PC-9 (cell line): ENCODE measurements at regions not wholly inside any gene's neighbourhood (a gene's known extent, or its start where the extent isn't known, plus 50 kb on each side); places are given as distances from the start of the nearest gene placed in this dataset.

ENCODE experiments used
- BruUV-seq: library from RNA; stranded (reverse); fragments of 400-500 nt; replicated peaks from 2 replicates; lab custom pipeline; 2021; lab: Mats Ljungman, UMichigan
- CTCF ChIA-PET: fragments of 300-600 bp; sonication (Branson Sonifier 250); formaldehyde crosslinking; loops from one replicate; lab custom pipeline; 2022; ENCODE audit warnings: antibody characterized with exemption; lab: Charles Lee
- POLR2A ChIA-PET: fragments of 300-600 bp; sonication (Branson Sonifier 250); formaldehyde crosslinking; loops from one replicate; lab custom pipeline; 2022; ENCODE audit warnings: antibody characterized with exemption; ENCODE audit not compliant: unreplicated experiment; lab: Charles Lee
- DNase-seq, 2 experiments: peaks; one replicate each; pipeline versions ENCODE4 v3.0.0 to v3.0.0-alpha.2; 2015 to 2022; ENCODE audit warnings: mixed read lengths in 1 of 2
- H2AFZ ChIP-seq: fragments of 200-600 bp; sonication (generic); 2 replicates; pipeline ENCODE4 v1.8.1; 2017; ENCODE audit warnings: antibody characterized with exemption
- H3F3A ChIP-seq: fragments of 200-600 bp; sonication (generic); 2 replicates; pipeline ENCODE4 v1.8.1; 2017; ENCODE audit warnings: antibody characterized with exemption, mild to moderate bottlenecking, low read depth; ENCODE audit not compliant: insufficient read depth
- H3K27ac ChIP-seq: fragments of 200-600 bp; sonication (generic); 2 replicates; pipeline ENCODE4 v1.6.1; 2016; ENCODE audit warnings: mixed run types
- H3K27me3 ChIP-seq: fragments of 200-600 bp; sonication (generic); 2 replicates; pipeline ENCODE4 v1.6.1; 2016; ENCODE audit warnings: low read depth, mixed run types; ENCODE audit not compliant: insufficient read depth
- H3K36me3 ChIP-seq: fragments of 200-600 bp; sonication (generic); 2 replicates; pipeline ENCODE4 v1.6.1; 2016; ENCODE audit warnings: low read depth, mixed run types
- H3K4me1 ChIP-seq: fragments of 200-600 bp; sonication (generic); replicated peaks from 2 replicates; pipeline ENCODE4 v1.6.1; 2016; ENCODE audit warnings: mixed run types; ENCODE audit not compliant: insufficient read depth
- H3K4me2 ChIP-seq: fragments of 200-600 bp; sonication (generic); 2 replicates; pipeline ENCODE4 v1.6.1; 2017; ENCODE audit warnings: mixed run types
- H3K4me3 ChIP-seq: fragments of 200-600 bp; sonication (generic); 2 replicates; pipeline ENCODE4 v1.6.1; 2016; ENCODE audit warnings: mixed run types
- H3K79me2 ChIP-seq: fragments of 200-600 bp; sonication (generic); 2 replicates; pipeline ENCODE4 v1.6.1; 2017; ENCODE audit warnings: low read depth, mixed run types
- H3K9me2 ChIP-seq: fragments of 200-600 bp; sonication (generic); 2 replicates; pipeline ENCODE4 v1.8.1; 2017; ENCODE audit warnings: mild to moderate bottlenecking; ENCODE audit not compliant: insufficient read depth
- H3K9me3 ChIP-seq: fragments of 200-600 bp; sonication (generic); 2 replicates; pipeline ENCODE4 v1.8.1; 2016; ENCODE audit warnings: low read depth; ENCODE audit not compliant: insufficient read depth
- H4K20me1 ChIP-seq: fragments of 200-600 bp; sonication (generic); 2 replicates; pipeline ENCODE4 v1.8.1; 2017; ENCODE audit not compliant: insufficient read depth
- EZH2 ChIP-seq: fragments of 200-600 bp; sonication (generic); IDR thresholded peaks from 2 replicates; pipeline ENCODE4 v1.8.0; 2017; ENCODE audit warnings: antibody characterized with exemption, low read depth
- intact Hi-C: fragments of 100-400 bp; cut with micrococcal nuclease; formaldehyde crosslinking; loops from one replicate; pipeline ENCODE4 v1.10.0; 2022; ENCODE audit not compliant: unreplicated experiment
- TF ChIP-seq, protein P1 (sequence below): fragments of 200-600 bp; sonication (generic); conservative IDR thresholded peaks from 2 replicates; pipeline ENCODE4 v1.6.1; 2017; ENCODE audit warnings: mixed run types, antibody characterized with exemption, mild to moderate bottlenecking, moderate library complexity

GRCh38 chr2:76316691-76317090 is 606.0 kb upstream of the GCFC2 start:
- intact Hi-C loops = no loop called here
- Histone ChIP-seq H3K4me2 (no peak overlapping the region), H3K4me1 (no peaks in the 10 kb centered on the region), H3K36me3 (no peaks in the 10 kb centered on the region), H3K27ac (no peak overlapping the region), H3K9me3 (no peaks in the 10 kb centered on the region), H3K9me2 (no peaks in the 10 kb centered on the region), H2AFZ (no peak overlapping the region), H4K20me1 (no peaks in the 10 kb centered on the region), H3F3A (no peaks in the 10 kb centered on the region), H3K79me2 (no peaks in the 10 kb centered on the region), H3K27me3 (no peaks in the 10 kb centered on the region), H3K4me3 (no peak overlapping the region)
- TF ChIP-seq EZH2 = no peak
- TF ChIP-seq, protein P1, sequence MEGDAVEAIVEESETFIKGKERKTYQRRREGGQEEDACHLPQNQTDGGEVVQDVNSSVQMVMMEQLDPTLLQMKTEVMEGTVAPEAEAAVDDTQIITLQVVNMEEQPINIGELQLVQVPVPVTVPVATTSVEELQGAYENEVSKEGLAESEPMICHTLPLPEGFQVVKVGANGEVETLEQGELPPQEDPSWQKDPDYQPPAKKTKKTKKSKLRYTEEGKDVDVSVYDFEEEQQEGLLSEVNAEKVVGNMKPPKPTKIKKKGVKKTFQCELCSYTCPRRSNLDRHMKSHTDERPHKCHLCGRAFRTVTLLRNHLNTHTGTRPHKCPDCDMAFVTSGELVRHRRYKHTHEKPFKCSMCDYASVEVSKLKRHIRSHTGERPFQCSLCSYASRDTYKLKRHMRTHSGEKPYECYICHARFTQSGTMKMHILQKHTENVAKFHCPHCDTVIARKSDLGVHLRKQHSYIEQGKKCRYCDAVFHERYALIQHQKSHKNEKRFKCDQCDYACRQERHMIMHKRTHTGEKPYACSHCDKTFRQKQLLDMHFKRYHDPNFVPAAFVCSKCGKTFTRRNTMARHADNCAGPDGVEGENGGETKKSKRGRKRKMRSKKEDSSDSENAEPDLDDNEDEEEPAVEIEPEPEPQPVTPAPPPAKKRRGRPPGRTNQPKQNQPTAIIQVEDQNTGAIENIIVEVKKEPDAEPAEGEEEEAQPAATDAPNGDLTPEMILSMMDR = no peak
- DNase-seq = no peak
- ChIA-PET CTCF (no interaction called here), POLR2A (no interaction called here)
- BruUV-seq = no TSS peak

DNA sequence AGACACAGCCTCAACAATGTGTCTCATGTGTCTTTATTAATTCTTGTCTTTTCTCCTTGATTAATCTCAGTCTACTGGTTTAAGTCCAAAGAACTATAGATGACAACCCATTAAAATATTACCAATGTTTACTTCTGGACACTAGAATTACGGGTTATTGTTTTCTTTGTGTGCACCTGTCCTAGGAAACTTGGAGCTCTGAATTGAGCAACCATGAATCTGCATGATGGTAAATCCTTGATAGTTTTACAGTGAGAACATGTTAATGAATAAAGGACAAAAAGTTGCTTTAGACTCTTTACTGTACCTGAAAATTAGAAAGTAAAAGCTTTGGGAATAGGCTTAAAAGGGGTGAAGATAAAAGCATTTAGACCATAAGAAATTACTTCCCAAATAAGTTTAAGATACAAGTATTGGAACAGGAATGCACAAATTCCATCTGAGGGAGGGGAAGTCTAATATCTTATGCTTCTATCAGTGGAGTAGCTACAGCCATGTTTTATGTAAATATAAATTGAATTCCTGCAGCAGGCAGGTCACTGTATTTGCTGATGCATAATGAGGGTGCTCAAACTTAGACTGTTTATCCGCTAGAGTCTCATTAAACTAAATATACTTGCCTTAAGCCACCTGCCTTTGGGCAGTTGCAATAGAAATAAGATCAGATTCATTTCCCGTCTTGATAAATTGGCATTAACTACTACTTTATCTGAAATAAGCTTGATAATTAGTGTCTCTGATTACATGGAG is 603.7 kb upstream of the GCFC2 start:
- CTCF ChIA-PET = no interaction called here
- no peak overlapping the region for H3K4me2 ChIP-seq
- no TSS peak for BruUV-seq

GRCh38 chr2:76312236-76312635 is 601.5 kb upstream of the GCFC2 start:
- ChIA-PET POLR2A (no interaction called here), CTCF (no interaction called here)
- Histone ChIP-seq H3K36me3 (no peaks in the 10 kb centered on the region), H3K79me2 (no peaks in the 10 kb centered on the region), H3K27ac (no peak overlapping the region), H2AFZ (no peak overlapping the region), H4K20me1 (no peaks in the 10 kb centered on the region), H3K9me3 (no peaks in the 10 kb centered on the region), H3K4me2 (no peak overlapping the region), H3K4me3 (no peak overlapping the region), H3K9me2 (no peaks in the 10 kb centered on the region), H3K4me1 (no peaks in the 10 kb centered on the region), H3F3A (no peaks in the 10 kb centered on the region), H3K27me3 (0 out of 2 replicates have a peak, but pooled peaks cover 4% of the 10 kb centered on the region)
- no peak for DNase-seq
- intact Hi-C loops = no loop called here
- TF ChIP-seq, protein P1 = no peak
- no peak for TF ChIP-seq EZH2
- BruUV-seq = no TSS peak

More for the DNA sequence above, 603.7 kb upstream of the GCFC2 start:
- Histone ChIP-seq H3K27me3 (no peaks in the 10 kb centered on the region), H3K9me3 (no peaks in the 10 kb centered on the region), H3K36me3 (no peaks in the 10 kb centered on the region), H3F3A (no peaks in the 10 kb centered on the region), H3K9me2 (no peaks in the 10 kb centered on the region), H3K4me3 (no peak overlapping the region), H3K79me2 (no peaks in the 10 kb centered on the region), H3K4me1 (no peaks in the 10 kb centered on the region), H4K20me1 (no peaks in the 10 kb centered on the region), H2AFZ (no peak overlapping the region), H3K27ac (no peak overlapping the region)
- intact Hi-C loops = no loop called here
- DNase-seq = no peak
- POLR2A ChIA-PET = no interaction called here
- no peak for TF ChIP-seq EZH2
- TF ChIP-seq, protein P1 = no peak
